Mucosa of rectum (tissue), 2 donors: ENCODE measurements at regions not wholly inside any gene's neighbourhood (a gene's known extent, or its start where the extent isn't known, plus 50 kb on each side); places are given as distances from the start of the nearest gene placed in this dataset.
"Not testable (repeated sequence)": the region's sequence is repeated elsewhere in the genome, so short reads cannot be mapped to it uniquely, and the experiment has no call there.

ENCODE experiments used
- H3K27ac ChIP-seq, 2 donors: one replicate each; pipeline ENCODE4 v1.7.0; 2013; ENCODE audit warnings: inconsistent platforms in 2 of 2, low read depth in 2 of 2, low read length in 2 of 2
- H3K27me3 ChIP-seq, 2 donors: one replicate each; pipeline ENCODE4 v1.7.0; 2013; ENCODE audit warnings: low read length in 2 of 2; ENCODE audit not compliant: control insufficient read depth in 2 of 2, insufficient read depth in 2 of 2
- H3K36me3 ChIP-seq, 2 donors: one replicate each; pipeline ENCODE4 v1.7.0; 2013; ENCODE audit warnings: low read length in 2 of 2; ENCODE audit not compliant: control insufficient read depth in 2 of 2, insufficient read depth in 2 of 2
- H3K4me1 ChIP-seq, 2 donors: one replicate each; pipeline ENCODE4 v1.7.0; 2013; ENCODE audit warnings: low read length in 2 of 2, mild to moderate bottlenecking in 1 of 2; ENCODE audit not compliant: control insufficient read depth in 2 of 2, insufficient read depth in 2 of 2
- H3K4me3 ChIP-seq, 2 donors: one replicate each; pipeline ENCODE4 v1.7.0; 2013; ENCODE audit warnings: low read length in 2 of 2
- H3K9ac ChIP-seq, 2 donors: one replicate each; pipeline ENCODE4 v1.7.0; 2013; ENCODE audit warnings: low read length in 2 of 2, low read depth in 1 of 2, mild to moderate bottlenecking in 1 of 2
- H3K9me3 ChIP-seq, 2 donors: one replicate each; pipeline ENCODE4 v1.7.0; 2013; ENCODE audit warnings: low read length in 2 of 2; ENCODE audit not compliant: control insufficient read depth in 2 of 2
- donor health status: healthy.
- donor health status: Normal muscosa, but diverticular disease.

DNA sequence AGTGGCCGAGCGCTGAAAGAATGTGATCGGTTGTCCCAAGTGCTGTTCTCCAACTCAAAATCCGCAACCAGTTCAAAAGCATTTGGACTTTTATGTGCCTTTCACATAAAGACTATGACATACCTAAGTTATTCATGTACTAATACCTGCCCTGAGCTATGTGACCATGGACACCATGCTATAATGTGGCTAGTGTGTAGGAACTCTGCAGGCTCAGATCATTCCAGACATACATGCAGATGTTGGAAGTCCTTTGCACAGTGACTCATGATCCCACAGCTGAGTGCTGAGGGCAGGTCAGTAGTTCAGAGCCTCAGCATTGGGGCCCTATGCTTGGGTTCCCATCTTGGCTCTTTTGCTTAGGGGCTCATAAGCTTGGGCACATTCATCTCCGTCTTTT lies 95.4 kb downstream of the IGLL1 start:
- Histone ChIP-seq H3K27me3 (no peaks in the 10 kb centered on the region), H3K36me3 (no peaks in the 10 kb centered on the region), H3K9me3 (no peaks in the 10 kb centered on the region), H3K4me1 (no peaks in the 10 kb centered on the region), H3K4me3 (no peak overlapping the region), H3K9ac (no peak overlapping the region), H3K27ac (no peak overlapping the region)

DNA sequence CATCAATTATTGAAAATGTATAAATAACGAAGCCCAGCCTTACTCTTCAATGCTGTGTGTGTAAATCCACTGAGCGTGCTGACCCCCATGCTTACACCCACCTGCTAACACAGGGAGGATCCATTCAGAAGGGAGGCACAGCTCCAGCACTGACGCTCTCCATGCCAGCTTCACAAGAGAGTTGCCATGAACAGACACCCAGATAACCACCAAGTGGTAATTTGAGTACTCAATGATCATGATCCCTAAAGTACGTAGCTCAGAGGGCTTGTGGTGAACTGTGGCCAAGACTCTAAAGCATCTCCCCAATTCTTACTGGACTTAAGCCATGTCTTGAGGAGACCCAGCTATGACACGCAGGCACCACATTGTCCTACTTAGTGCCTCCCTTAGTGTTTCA lies 98.7 kb downstream of the IGLL1 start:
- no peaks in the 10 kb centered on the region for H3K36me3 ChIP-seq

DNA sequence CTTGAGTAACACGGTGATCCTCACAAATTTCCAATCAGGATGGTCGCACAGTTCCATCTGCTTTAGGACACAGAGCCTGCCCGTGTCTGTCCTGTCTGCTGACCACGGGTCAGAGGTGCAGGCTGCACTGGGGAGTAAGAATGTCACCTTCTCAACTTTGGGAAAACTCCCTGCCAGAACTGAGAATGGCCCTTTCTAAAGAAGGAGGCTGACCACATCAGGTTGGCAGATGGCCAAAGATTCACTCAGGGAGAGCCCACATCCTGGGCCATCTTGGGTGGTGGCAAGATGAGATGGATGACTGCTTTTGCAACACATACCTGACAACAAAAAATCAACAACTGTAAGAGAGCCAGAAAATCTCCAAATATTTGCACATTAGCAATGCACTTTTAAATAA lies 101.9 kb downstream of the IGLL1 start:
- no peak overlapping the region for H3K27ac ChIP-seq
- H3K27me3 ChIP-seq: no peaks in the 10 kb centered on the region
- no peaks in the 10 kb centered on the region for H3K9me3 ChIP-seq
- no peak overlapping the region for H3K4me3 ChIP-seq
- no peaks in the 10 kb centered on the region for H3K4me1 ChIP-seq
- H3K9ac ChIP-seq: no peak overlapping the region
- no peaks in the 10 kb centered on the region for H3K36me3 ChIP-seq

More for the DNA sequence above, 98.7 kb downstream of the IGLL1 start:
- no peak overlapping the region for H3K4me3 ChIP-seq
- no peaks in the 10 kb centered on the region for H3K4me1 ChIP-seq
- no peak overlapping the region for H3K9ac ChIP-seq
- no peak overlapping the region for H3K27ac ChIP-seq
- H3K9me3 ChIP-seq: no peaks in the 10 kb centered on the region
- no peaks in the 10 kb centered on the region for H3K27me3 ChIP-seq

DNA sequence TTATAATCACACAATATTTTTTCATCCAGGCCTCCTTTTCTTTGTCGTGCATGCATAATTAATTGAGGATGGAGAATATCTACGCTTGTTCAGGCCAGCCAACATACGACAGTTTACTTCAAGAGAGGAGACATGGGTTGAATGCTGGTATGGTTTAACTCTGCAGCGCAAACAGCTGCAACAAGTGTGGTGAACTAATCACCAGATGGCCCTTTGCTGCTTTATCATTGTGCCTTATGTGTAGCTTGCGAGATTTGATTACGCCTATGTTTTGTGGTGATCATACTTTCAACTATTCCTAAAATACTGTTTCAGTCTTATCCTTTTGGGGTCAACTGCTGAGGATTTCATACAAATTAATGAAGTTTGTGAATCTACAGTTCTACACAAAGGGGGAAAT lies 105.6 kb downstream of the IGLL1 start:
- not testable (repeated sequence) for H3K9ac ChIP-seq, H3K9me3 ChIP-seq, H3K4me1 ChIP-seq, H3K4me3 ChIP-seq, H3K36me3 ChIP-seq, H3K27me3 ChIP-seq, H3K27ac ChIP-seq

DNA sequence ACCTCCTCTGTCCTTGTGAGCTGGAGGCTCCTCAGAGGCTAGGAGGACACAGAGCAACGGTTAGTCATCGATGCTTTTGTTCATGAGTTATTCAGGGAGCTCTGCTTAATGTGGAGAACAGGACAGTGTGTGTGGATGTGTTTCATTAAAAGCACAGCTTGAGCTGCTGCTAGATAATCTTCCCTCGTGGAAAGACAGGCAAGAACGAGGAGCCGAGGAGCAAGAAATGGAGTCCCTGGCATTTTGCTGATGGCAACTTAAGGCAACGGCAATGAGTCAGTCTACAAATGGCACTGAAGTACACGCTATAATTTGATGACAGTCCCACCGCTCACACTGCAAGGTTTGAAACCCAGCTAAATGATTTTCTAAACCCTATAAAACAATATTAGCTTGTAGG lies 106.2 kb downstream of the IGLL1 start:
- no peaks in the 10 kb centered on the region for H3K27me3 ChIP-seq
- H3K9ac ChIP-seq: no peak overlapping the region
- no peaks in the 10 kb centered on the region for H3K4me1 ChIP-seq
- H3K36me3 ChIP-seq: no peaks in the 10 kb centered on the region
- H3K9me3 ChIP-seq: no peaks in the 10 kb centered on the region
- no peak overlapping the region for H3K4me3 ChIP-seq
- H3K27ac ChIP-seq: no peak overlapping the region

DNA sequence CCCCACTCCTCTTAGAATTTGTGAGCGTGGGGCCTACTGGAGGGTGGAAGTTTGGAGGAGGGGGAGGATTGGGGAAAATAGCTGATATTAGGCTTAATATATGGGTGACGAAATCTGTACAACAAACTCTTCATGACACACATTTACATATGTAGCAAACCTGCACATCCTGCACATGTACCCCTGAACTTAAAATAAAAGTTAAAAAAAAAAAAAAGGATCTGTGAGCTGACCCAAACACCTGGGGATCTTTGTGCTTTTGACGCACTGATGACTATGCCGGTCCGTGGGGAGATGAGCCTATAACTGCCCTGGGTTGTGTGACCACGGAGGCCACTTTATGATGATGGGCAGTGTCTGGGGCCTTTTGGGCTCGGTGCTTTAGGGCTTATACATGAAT lies 107.7 kb downstream of the IGLL1 start:
- H3K27me3 ChIP-seq, H3K27ac ChIP-seq, H3K36me3 ChIP-seq, H3K4me1 ChIP-seq, H3K4me3 ChIP-seq, H3K9ac ChIP-seq, H3K9me3 ChIP-seq: not testable (repeated sequence)

DNA sequence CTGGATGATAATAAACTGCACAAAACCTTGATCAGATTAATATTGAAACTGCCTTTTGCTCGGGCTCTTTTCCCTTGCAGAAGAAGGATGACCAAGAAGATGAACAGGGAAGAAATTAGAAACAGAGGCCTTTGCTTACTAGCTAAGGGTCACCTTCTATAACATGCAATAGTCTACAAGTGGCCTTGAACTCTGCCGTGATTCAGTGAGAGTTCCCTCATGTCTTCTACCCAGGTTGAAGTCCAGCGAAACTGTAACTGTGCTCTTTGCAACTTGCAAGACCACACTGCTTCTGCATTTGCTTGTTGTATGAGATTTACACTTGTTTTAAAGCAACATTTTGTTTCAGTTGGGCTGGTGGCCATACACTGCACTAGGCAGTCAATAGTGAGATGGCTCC lies 108.4 kb downstream of the IGLL1 start:
- Histone ChIP-seq H3K4me1 (no peaks in the 10 kb centered on the region), H3K36me3 (no peaks in the 10 kb centered on the region), H3K4me3 (no peak overlapping the region), H3K27ac (no peak overlapping the region), H3K9me3 (no peaks in the 10 kb centered on the region), H3K27me3 (no peaks in the 10 kb centered on the region), H3K9ac (no peak overlapping the region)

DNA sequence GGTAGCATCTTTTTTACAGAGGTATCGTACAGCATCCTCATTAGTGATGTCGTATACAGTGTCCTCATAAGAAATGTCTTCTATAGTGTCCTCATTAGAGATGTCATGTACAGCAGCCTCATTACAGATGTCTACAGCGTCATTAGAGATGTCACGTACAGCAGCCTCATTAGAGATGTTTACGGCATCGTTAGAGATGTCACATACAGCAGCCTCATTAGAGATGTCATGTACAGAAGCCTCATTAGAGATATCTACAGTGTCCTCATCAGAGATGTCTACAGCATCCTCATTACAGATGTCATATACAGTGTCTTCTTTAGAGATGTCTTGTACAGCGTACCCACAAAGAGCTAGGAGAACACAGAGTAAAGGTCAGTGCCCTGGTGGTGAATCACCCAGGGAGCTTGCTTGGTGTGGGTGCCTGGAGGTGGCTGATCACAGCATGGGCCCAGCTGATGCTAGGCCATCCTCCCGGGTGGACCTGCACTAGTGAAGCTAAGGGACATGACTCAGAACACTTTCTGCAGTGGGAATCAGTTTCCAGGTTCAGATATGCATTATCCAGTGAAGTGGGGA lies 109.2 kb downstream of the IGLL1 start:
- Histone ChIP-seq H3K4me3 (no peak overlapping the region), H3K36me3 (no peaks in the 10 kb centered on the region), H3K27me3 (no peaks in the 10 kb centered on the region), H3K27ac (no peak overlapping the region), H3K9ac (no peak overlapping the region), H3K9me3 (no peaks in the 10 kb centered on the region), H3K4me1 (no peaks in the 10 kb centered on the region)

DNA sequence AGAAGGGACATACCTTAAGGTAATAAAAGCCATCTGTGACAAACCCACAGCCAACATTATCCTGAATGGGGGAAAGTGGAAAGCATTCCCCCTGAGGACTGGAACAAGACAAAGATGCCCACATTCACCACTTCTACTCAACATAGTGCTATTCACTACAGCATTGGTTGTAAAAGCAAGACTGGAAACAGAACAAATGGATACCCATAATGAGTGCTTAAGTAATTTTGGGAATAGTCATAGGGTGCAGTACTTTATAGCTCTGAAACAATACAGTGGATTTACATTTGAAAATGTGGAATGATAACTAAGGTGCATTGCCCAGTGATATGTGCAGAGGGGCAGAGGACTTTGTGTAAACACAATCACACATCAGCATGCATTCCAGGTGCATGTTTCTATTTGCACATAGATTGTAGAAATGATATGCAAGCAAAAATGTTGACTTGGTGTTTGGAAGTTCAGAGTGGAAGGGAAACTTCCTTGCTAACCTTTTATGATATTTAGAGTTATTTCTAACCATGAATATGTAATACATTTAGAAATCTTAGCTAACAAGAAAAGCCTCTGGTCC lies 112.3 kb downstream of the IGLL1 start:
- no peak overlapping the region for H3K27ac ChIP-seq
- H3K4me3 ChIP-seq: no peak overlapping the region
- H3K9ac ChIP-seq: no peak overlapping the region
- no peaks in the 10 kb centered on the region for H3K27me3 ChIP-seq
- H3K36me3 ChIP-seq: no peaks in the 10 kb centered on the region
- H3K9me3 ChIP-seq: no peaks in the 10 kb centered on the region
- H3K4me1 ChIP-seq: no peaks in the 10 kb centered on the region

DNA sequence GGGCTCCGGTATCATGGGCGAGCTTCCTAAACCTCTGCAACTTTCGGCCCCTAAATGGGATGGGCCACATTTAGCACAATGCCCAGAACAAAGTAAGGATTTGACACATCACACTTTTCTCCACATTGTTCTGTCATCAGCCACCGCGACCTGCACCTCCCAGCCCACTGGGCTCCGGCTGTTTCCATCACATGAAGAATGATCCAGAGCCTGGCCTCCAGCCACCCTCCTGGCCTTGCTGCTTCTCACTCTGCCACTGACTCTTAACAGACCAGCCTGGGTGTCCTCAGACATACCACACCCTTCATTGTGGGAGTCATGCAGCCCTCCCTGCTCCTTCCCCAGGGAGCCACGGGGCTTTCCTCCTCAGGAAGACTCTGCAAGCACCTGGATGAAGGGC lies 113.7 kb downstream of the IGLL1 start:
- Histone ChIP-seq H3K27ac (no peak overlapping the region), H3K9ac (no peak overlapping the region), H3K36me3 (no peaks in the 10 kb centered on the region), H3K9me3 (no peaks in the 10 kb centered on the region), H3K4me3 (no peak overlapping the region), H3K27me3 (no peaks in the 10 kb centered on the region), H3K4me1 (no peaks in the 10 kb centered on the region)

DNA sequence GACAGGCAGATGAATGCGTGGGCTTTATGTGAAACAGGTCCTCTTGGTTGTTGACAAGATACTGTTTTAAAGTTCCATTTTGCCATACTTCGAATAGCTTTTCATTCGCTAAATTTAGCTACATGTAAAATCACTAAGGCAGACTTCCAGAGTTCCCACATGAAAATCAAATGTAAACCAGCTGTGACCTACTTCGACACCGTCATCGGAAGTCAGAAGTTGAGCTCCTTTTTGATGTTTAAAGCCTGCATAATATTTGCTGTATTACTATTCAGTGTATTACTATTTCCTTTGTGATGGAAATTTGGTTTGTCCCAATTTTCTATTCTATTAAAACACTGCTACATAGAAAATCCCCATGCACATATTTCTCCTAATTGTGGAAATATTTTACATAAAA lies 115.3 kb downstream of the IGLL1 start:
- H3K27me3 ChIP-seq, H3K9me3 ChIP-seq, H3K4me1 ChIP-seq, H3K27ac ChIP-seq, H3K9ac ChIP-seq, H3K36me3 ChIP-seq, H3K4me3 ChIP-seq: not testable (repeated sequence)
